Suppressor macrophage treated with lipopolysaccharide for 4 hours (primary cell): ENCODE measurements at regions not wholly inside any gene's neighbourhood (a gene's known extent, or its start where the extent isn't known, plus 50 kb on each side); places are given as distances from the start of the nearest gene placed in this dataset.
"Not testable (repeated sequence)": the region's sequence is repeated elsewhere in the genome, so short reads cannot be mapped to it uniquely, and the experiment has no call there.

Source experiments
- DNase-seq: peaks from one replicate; pipeline ENCODE4 v3.0.0-alpha.2; 2020

DNA sequence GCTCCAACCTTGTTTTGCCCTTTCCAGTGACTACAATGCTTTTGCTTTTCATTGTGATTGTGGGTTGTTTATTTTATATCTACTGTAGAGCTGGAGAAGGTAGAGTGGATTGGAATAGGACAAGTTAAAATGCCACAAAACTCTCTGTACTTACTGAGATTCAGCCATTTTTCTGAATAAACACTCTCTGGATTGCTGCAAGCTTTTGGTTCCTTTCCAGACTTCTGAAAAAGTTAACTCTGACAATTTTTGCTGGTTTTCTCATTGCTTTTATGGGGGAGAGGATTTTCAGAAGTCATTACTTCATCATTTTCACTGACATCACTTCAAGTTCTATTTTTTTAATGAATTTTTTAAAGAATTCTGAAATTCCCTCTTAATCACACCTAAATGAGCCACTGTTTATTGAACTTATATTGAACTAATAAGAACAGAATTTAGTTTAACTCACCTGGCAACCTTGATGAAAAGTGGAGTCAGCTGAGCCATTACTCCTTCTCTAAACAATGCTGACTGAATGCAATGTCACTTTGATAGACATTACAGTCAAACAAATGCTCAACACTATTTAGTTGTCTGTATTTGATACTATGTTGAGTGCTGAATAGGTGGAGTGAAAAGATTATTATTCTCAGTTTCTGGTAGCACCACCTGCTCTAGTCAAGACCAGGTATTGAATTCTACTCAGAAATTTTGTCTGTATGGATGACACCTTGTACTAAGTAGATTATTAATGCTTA, 303.5 kb downstream of the DLEU7 start:
- no peak for DNase-seq

DNA sequence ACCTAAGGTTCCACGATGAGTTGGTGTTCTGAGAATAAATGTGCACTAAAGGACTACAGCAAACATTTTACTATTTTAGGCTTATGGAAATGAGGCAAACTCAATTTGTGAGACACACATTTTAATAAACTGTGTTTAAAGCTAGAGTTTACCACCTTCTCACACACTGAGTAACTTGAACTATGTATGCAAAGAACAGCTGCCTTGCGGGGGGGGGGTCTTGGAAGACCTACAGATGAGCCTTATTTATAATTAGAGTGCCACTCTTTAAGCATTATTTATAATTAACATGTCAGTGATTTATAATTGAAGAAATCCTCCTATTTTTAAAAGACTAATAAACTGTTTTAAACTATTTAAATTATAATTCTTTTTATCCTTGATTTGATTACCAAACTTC, 300.4 kb downstream of the DLEU7 start:
- DNase-seq = no peak

DNA sequence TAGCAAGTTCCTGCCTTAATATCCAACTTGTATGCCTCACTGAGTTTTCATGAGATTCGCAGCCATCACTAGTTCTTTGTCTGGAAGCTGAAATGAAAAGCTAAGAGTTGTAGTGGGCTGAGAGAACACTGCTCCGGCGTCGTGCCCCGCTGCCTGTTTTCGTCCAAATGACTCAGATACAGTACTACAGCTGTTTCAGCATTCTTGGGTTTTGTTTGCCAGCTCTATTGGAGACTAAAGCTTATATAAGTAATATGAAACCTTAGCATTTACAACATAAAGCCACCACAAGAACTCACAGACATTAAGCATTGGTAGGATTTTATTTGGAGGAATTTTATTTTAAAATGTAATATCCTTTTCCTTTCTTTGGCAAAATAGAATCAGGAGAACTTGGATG, 299.7 kb downstream of the DLEU7 start:
- DNase-seq = no peak

DNA sequence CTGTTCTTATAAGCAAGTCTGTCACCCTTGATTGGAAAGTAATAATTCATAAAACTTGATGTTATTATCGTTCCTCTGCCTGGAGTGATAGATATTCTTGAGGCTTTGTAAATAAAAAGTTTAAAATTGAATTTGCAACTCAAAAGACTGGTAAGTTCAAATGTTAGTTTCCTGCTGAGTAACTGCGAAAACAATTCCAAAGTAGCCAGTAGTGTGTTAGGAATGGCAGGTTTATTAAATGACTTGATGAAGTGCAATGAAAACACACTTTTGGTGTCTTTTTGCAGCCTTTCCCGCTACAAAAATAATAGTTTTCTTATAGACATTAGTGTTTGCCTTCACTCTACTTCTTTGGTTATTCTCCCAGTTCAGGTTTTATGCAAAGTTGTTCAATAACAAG, 299.3 kb downstream of the DLEU7 start:
- no peak for DNase-seq

DNA sequence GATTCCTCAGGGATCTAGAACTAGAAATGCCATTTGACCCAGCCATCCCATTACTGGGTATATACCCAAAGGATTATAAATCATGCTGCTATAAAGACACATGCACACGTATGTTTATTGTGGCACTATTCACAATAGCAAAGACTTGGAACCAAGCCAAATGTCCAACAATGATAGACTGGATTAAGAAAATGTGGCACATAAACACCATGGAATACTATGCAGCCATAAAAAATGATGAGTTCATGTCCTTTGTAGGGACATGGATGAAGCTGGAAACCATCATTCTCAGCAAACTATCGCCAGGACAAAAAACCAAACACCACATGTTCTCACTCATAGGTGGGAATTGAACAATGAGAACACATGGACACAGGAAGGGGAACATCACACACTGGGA, 296.3 kb downstream of the DLEU7 start:
- DNase-seq = not testable (repeated sequence)

DNA sequence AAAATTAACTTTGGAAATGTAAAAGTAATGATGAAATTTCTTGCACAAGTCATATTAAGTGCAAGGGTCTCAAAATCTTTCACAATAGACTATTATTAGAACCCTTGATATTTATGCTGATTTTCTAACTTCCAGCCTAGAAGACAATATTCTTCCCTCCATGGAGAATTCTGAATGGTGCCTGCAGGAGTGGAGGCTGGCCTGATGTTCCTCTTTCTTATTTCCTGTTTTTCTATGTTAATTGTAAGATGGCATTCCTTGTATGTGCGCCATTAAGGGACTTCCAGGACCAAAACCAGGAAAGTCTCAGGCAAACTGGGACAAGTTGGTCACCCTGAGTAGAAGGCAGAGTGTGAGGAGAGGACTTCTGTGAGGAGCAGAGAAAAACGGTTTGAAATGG, 294.9 kb downstream of the DLEU7 start:
- peak; percentile 13 for DNase-seq

DNA sequence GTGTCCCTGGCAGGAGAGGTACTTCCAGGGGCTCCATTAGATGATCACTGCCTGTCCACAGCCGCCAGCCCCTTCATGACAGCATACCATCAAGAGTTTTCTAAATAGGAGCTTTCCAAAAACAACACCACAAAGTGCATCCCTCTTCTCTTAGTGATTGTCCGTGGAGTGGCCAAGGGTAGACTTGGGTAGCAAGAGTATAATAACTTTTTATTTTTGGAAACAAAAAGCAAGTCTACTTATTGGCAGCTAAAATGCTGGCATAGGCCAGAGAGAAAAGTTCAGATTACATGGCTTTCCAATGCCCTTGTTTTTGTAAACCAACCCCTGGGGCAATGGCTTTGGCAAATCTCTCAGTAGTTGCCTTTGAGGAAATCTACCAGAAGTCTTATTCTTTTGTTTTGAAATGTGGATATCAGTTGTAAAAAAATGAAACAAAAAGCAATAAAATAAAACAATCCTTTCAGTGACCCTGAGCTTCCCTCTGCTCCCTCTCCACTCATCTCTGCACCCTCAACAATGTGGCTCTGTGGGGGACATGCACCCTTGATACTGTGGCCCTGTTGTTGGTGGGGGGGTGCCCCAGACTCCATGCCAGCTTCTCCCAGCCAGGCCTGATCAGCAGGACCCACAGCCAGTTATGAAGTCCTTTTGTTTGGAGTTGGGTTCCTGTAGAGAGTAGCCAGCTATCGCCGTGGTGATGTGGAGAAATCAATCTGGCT, 294.1 kb downstream of the DLEU7 start:
- DNase-seq = no peak

DNA sequence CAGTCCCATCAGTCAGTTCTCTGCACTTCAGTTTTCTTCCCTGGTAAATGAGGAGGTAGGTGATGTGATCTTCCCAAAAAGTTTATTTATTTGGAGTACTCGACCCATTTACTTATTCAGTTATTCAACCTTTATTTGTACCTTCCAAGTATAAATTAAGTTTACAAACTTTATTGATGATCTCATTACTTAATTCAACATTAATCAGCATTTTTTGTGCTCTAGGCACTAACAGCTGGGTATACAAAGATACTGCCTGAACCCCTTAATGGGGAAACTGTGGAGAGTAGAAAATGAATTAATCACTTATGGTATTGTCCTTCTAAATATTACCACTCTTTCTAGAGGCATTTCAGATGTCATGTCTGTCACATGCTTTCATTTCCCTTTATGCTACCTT, 293.3 kb downstream of the DLEU7 start:
- DNase-seq = no peak

DNA sequence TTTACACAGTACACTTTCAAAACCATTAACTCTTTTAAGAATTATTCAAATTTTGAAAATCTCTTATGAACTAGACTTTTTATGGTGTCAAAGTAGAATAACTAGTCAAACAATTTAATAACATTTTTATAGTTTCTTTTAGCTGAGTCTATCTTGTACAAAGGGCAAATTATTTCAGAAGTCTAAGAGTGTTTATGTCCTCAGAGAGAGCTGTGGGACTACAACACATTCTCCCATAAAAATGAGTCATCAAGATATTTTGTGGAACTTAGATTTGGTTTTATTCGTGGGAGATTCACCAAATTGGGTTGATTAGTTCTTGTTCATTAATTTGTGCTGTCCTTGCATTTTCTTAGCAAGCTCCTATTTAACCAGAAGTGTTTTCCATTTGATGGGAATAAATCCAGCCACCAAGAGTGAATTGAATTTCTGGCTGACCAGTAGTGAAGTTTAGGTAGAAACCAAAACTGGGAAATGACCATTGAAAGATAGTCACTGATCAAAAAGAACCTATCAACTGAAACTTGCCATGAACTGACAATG, 291.0 kb downstream of the DLEU7 start:
- no peak for DNase-seq

DNA sequence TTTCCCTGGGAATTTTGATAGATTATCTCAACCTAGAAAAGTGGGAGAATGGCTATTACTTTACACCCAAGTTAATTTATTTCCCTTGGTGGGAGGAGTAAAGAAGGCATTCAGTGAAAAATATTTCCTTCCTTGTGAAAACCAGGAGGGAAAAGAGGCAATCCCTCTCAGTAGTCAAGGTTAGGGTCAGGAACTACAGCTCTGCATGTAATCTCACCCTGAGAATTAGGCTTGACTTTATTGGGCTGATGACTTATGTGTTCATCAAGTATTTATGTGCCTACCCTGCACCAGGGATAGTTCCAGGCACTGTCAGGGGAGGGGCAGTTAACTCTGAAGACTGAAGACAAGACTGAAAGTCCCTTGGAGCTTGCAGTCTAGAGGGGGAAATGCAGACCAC, 281.8 kb downstream of the DLEU7 start:
- DNase-seq = no peak

DNA sequence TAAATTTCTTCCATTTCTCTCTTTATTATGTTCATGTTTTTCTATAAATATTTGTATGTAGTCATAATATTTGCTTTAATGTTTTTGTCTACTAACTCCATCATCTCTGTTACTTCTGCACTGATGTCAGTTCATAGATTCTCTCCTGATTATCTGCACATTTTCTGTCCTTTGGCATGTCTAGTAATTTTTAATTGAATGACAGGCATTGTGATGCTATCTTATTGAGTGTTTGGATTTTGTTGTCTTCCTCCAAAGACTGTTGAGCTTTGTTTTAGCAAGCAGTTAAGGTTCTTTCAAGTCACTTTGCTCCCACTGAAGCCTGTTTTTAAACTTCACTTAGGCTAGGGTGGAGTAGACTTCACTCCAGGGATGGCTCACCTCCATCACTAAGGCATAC, 276.8 kb downstream of the DLEU7 start:
- DNase-seq = no peak

DNA sequence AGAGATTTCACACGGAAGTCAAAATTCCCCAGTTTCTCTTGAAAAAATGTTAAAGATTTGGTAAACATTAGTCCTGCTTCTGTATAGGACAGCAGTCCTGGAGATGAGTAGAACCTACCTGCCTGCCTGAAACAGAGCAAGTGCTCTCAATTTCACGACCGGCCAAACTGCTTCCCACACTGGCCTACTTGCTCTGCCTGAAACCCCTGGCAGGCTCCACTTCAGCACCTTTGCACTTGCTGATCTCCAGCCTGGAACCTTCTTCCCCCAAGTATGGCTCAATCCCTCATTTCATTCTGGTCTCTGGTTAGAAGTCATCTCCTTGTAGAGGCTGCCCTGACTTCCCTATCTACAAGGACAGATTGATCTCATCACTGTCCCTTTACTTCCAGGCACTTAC, 271.4 kb downstream of the DLEU7 start:
- DNase-seq = no peak

DNA sequence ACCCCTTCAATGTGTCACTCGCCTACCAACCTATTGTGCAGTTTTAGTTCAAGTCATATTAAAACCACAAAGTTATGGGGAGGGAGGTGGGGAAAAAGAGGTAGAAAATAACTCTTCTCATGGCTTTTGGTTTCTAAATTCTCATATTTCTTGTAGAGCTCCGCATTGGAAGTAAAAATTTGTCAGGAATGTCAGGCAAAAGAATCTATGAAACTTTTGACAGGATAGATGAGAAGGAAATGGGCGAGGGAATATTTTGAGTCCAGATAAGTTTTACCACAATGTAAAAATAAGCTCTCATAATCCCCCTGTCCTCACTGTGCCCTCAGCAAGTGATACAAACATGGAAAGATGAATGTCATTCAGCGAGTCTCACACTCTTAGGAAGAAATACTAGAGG, 270.4 kb downstream of the DLEU7 start:
- no peak for DNase-seq

DNA sequence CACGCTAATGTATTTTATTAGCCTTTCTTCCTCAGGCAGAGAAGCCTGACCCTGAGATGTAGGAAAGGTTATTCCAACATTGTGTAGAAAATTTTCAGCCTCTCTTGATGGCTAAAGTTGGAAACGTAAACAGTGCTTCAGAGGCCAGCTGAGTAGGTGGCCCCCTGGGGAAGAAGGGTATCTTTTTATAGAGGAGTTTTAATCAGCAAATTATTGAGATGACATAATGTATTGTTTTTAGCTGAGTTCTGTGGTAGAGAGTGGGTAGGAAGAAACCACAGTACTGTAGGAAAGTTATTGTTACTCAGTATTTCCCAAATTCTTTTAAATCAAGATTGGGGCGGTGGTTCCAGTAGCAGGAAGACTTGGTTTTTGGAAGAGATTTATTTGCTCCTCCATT, 268.8 kb downstream of the DLEU7 start:
- no peak for DNase-seq

DNA sequence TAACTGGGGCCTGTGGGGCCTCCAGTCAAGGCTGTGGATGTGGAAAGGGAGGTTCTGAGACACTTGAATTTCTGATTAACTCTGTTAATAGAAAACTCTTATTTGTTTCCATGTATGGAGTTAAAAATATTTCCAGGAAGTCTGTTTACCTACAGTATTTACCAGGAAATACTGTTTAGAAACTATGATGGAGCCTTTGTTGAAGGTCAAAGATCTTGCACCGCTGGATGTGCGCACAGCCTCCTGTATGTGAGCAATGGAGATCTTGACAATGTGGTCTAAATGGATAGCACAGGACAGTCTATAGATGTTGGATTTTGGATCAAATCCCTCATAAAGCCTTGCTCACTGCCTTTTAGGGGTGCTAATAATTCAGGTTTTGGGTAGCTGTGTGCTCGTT, 268.4 kb downstream of the DLEU7 start:
- DNase-seq = no peak

DNA sequence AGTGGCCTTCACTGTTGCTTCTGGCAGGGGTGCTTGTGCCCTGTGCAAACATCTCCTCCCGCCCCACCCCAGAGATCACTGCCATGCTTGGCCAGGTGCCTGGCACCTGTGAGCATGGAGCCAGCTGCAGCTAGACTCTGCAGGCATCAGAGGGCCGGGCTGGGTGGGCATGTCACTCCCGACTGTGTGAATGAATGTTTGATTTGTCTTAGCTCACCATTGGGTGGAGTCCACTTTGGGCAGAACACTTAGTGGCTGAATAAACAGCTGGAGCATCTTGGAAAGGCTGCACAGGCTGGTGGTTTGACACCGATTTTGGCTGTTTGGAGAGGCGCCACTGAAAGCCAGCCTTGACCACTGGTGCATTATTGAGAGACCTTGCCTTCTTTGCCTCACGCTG, 267.3 kb downstream of the DLEU7 start:
- no peak for DNase-seq

DNA sequence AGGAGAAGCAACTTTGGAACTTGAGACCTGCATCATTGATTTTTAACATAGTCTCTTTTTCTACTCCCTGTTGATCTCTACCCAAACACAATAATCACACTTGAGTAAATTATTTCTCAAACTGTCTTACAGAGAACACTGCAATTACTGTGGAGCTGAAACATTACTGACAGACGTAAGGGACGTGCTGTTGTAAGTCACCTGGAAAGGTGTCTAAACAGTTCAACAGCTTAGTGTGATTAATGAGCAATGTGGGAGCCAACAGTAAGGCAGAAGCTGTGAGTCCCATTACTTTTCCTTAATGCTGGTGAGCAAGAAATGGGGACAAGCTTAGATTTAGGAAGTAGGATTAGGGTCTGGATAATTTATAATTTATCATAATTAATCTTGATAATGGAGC, 265.7 kb downstream of the DLEU7 start:
- no peak for DNase-seq

DNA sequence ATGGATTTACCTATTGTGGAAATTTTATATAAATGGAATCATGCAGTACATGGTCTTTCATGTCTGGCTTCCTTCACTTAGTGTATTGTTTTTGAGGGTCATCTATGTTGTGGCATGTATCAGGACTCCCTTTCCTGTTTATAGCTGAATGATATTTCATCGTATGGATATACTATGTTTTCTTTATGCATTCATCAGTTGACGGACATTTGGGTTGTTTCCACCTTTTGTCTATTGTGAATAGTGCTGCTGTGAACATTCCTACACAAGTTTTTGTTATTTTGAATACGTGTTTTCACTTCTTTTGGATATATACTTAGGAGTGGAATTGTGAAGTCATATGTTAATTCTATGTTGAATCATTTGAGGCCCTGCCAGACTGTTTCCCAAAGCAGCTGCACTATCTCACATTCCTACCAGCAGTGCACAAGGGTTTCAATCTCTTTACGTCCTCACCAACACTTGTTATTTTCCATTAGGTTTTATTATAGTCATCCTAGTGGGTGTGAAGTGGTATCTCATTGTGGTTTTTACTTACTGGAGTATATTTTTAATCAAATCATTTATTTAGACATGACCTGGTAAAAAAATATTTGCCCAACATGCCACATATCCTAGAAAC, 262.7 kb downstream of the DLEU7 start:
- DNase-seq = no peak

DNA sequence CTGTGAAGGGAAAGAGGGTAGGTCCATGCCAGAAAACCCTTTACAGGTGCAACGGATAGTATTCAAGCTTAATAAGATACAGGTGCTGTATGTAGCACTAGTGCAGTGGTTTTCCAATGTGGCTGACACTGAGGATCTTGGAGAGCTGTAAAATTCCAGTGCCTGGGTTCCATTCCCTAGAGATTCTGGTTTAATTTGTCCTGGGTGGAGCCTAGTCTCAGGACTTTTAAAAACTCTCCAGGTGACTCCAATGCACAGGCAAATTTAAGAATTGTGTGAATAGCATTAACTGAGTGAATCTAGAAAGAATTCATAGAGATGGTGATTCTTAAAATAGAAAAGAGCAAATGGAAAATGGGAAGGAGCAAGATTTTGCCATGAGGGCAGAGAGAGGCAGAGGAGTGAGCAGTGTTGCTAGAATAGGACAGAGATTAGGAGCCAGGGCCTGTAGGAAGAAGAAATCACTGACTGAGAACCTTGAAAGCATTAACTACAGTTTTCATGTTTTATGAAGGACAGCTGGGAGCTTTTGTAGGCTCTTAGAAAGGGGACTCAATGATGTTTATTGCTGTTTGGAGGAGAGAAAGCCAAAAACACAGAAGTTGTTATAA, 261.8 kb downstream of the DLEU7 start:
- DNase-seq = no peak

DNA sequence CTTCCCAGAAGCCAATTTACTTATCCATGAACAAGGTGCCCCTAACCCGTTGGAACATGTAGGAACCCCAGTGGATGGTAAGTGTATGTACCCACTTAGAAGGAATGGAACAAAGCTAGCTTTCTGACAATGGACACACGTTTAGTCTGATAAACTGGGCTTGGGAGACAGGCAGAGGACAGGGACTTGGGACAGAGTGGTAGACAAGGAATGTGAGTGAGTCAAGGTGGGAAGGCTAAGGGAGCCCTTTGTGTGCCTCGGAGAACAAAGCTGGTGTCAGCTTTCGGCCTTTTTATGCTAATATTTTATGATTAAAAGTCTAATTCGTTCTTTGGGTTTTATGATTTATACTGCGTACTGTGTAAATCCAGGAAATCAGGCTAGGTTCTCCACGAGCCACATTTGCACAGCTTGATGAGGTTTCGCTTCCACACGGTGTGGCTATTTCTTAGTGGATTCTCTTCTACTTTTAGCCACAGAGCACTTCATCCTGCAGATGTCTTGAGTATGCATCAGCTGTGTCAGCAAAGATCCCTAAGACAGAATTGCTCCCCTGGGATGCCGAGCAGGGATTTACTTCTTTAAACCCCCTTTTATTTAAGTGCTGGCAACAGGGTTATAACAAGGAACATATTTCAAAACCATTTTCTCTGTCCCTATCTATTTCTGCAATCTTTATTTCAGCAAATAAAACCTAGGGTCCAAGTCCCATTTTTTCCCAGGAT, 258.5 kb downstream of the DLEU7 start:
- no peak for DNase-seq

DNA sequence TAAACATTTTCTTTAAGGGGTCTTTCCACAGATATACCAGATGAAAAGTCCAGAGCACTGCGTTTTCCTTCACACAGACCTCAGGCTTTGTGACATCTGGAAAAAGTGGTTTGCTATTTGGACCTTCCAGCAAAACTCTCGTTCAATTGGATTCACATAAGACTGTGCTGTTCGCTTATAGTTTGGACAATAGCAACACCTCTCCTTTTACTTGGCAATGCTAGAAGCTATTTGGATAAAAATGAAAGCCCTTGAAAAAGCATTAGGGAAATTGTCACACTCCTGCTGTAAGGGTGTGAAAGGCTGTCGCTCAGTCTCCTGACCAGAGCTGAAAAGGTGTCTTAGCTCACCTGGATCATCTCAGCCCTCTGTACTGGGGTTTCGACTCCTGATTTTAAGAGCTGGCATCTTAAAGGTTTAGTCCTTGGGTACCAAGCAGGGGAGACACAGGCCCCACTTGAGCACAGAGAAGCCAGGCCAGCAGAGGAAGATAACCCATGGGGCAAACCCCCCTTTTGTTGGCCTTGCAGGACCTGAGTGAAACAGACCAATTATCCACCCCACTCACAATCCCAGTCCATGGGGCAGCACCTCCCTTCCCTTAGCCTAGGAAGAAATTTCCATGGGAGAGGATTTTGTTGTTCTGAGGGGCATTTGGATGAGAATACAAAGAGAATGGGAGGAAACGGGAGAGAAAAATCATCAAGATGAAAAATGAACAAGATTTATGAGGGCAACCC, 257.6 kb downstream of the DLEU7 start:
- DNase-seq = no peak

DNA sequence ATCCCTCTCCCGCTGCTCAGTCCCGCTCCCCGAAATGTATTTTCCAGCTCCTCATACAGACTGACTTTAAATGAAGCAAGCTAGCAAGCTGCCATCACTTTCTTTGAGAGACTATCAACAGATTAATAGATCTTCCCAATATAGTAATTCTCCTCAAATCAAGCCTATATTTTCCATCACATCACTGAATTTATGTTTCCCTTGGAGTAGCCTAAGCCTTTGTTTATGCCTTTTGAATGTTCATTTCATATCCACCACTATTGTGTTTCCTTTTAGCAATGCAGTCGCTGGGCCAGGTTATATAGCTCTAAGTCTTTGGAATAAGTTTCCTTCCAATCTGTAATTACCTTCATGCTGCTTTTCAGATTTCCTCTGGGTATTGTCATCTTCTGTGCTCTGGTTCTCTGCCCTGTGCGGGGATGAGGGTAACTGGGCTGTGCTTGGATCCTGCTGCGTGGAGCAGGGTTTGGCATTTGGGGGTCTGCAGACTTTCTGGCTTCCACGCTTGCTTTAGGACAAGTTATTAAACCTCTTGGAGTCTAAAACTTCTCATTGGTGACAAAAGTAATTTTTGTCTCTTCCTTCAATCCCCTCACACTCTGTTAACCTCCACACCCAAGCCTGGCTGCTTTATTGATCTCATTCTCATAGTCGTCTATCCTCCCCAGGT, 256.9 kb downstream of the DLEU7 start:
- no peak for DNase-seq
